ENCODE measurements at regions not wholly inside any gene's neighbourhood (a gene's known extent, or its start where the extent isn't known, plus 50 kb on each side); places are given as distances from the start of the nearest gene placed in this dataset.

GRCh38 chr6:139583420-139583819 lies 209.0 kb upstream of the CITED2 start:
- TF ChIP-seq CTCF (IDR thresholded peaks at IDR 0.05 in 4 of 5, conservative IDR thresholded peaks at IDR 0.05 in 1 of 5) (no peak), POLR2A (IDR thresholded peaks at IDR 0.05) (no peak)
